GM12801 (cell line): ENCODE measurements at regions not wholly inside any gene's neighbourhood (a gene's known extent, or its start where the extent isn't known, plus 50 kb on each side); places are given as distances from the start of the nearest gene placed in this dataset.

ENCODE experiments used
- TF ChIP-seq, protein P1 (sequence below): IDR thresholded peaks from one replicate; pipeline ENCODE4 v1.5.1; 2011; ENCODE audit warnings: control low read depth; ENCODE audit not compliant: insufficient read length; ENCODE audit errors: extremely low read depth

DNA sequence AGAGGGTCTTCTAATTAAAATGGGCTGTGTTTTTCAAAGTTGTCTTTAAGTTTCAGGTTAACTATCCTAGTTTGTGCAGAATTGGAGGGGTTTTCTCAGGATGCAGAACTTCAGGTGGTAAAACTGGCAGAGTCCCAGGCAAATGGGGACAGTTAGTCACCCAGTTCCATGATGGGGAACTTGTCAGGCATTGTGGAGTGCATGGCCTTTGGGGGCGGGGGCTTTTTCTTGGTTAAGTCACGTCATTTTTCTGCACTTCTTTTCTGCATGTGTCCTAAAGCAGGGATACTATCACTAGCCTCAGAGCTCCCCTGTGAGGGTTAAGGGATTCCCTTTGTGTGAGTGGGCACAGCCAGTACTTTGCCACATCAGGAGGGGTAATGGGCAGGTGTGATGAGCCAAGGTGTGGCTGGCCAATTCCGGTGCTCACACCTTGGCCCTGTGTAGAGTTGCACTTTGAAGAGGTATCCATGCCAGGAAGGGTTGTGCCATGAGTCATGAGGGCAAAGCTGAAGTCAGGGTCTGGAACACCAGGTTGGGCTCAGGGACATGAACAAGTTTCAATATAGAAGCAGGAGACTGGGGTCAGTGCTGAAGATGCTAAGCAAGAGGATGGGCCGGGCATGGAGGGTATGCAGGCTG, 126.0 kb upstream of the RREB1 start:
- TF ChIP-seq, protein P1, sequence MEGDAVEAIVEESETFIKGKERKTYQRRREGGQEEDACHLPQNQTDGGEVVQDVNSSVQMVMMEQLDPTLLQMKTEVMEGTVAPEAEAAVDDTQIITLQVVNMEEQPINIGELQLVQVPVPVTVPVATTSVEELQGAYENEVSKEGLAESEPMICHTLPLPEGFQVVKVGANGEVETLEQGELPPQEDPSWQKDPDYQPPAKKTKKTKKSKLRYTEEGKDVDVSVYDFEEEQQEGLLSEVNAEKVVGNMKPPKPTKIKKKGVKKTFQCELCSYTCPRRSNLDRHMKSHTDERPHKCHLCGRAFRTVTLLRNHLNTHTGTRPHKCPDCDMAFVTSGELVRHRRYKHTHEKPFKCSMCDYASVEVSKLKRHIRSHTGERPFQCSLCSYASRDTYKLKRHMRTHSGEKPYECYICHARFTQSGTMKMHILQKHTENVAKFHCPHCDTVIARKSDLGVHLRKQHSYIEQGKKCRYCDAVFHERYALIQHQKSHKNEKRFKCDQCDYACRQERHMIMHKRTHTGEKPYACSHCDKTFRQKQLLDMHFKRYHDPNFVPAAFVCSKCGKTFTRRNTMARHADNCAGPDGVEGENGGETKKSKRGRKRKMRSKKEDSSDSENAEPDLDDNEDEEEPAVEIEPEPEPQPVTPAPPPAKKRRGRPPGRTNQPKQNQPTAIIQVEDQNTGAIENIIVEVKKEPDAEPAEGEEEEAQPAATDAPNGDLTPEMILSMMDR: no peak

DNA sequence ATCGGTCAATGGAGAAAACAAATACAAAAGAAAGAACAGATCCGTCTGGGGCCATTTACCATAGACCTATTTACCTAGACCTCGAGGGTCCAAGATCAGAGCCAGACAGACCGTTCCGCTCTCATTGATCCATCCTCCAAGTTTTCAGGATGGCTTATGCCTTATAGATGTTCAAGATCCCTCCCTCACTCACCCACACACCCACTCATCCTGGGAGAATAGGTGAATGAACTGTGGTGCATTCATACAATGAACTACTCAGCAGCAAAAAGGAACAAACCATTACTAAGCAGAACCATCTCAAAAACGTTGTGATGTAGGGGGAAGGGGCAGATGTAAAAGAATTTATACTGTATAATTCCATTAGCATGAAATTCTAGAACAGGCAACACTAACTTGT, 125.1 kb upstream of the RREB1 start:
- TF ChIP-seq, protein P1: no peak

DNA sequence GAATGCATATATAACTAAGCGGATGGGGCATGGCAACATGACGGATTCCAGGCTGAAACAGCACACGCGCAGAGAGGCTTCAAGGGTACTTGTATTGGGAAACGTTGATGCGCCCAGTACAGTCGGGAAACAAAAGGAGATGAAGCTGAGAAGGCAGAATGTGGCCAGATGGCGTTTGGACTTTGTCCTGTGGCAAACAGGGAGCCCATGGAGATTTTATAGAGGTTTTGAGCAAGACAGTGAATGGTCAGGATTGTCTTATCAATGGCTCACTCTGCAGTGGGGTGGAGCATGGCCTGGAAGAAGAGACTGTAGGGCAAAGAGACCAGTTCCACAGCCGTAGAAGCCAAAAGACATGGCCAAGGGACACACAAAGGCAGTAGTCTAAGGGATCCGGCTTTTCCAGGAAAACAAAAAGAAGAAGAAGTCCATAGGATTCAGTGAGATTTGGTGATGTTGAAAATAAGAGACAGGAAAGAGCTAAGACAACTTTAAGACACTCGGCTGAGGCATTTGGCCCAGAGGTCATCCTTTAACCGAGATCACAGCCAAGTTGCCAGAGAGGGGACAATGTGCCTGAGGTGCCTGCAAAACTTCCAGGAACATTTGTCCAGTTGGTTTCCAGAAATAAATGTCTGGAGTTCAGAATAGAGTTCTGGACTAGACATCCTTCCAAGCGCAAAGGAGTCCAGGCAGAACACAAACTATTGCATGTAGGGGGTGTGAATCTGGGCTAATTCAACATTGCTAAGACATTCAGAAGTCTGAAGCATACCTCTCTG, 123.0 kb upstream of the RREB1 start:
- TF ChIP-seq, protein P1: no peak

DNA sequence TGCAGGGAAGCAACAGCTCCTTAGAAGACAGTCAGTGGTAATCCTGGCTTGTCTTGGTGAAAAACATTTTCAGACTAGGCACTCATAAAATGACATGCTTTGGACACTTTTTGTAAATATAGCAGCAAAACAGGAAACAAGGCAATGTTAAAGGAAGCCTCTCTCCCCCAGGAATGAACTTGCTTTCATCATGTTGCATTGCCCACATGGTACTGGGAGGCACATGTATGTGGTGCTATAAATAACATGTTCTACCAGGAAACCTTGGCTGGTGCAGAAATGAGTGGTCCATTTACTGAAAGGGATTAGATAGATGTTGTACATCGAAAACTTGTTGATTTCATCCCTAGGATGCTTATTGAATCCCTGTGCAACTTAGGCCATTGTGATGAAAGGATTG, 121.4 kb upstream of the RREB1 start:
- TF ChIP-seq, protein P1: no peak

DNA sequence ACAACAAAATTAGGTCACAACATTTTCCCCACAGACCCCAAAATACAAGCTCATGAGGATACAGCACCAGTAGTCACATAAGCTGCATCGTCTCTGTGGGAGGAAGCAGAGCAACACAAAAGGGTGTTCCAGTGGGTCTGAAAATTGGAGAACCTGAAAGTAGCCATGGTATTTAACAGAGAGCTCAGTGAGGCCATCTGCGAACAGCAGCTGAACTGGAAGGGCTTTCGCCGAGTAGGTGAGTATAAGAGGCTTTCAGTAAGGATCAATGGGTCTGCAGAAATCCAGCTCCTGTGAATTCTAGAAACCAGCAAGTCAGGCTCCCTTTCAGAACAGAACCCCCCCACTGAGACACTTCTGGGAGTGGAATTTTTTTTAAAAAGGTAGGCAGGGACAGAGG, 120.0 kb upstream of the RREB1 start:
- TF ChIP-seq, protein P1: no peak

DNA sequence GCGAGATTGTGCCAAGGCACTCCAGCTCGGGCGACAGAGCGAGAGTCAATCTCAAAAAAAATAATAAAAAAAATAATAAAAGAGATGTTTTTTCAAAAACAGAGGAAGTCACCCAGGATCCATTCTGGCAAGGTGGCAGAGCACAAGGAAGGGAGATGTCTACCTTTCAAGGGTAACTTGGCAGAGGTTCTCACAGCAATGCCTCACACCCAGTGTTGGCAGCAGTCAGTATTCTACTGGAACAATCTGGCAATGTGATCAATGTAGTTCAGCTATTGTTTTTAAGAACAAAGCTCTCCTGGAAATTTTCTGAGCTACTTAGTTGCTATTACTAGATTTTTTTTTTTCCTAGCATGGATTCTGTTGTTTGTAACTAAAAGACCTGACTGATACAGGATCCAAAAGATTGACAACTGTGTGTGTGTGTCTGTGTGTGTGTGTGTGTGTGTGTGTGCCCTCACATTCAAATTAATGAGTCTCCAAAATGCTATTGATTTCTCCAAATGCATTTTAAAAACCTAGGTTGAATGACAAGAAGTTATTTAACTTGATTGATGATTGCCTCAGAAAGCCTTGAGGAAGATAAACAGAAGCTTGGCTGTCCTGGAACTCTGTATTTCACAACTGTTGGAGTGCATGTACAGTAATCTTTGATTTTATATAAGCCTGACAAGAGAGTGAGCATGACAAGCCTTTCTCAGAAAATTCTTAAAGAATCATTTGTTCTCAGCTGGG, 114.1 kb upstream of the RREB1 start:
- TF ChIP-seq, protein P1: no peak

DNA sequence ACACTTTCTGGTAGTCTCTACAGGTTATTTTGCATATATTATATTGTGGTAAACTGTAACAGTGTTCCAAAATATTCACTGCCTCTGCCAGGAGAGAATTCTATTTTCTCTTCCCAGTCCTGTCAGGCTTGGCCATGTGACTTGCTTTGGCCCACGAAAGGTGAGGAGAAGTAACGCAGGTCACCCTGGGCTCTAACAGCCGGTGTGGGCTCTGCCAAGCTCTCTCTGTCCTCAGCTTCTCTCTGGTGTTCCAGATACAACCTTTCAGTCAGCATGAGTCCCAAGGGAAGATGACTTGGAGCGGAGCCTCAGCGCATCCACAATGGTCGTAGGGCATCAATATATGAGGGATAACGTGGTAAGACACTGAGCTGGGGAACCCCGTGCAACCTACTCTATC, 113.0 kb upstream of the RREB1 start:
- TF ChIP-seq, protein P1: no peak
